BJ (cell line): ENCODE measurements at regions not wholly inside any gene's neighbourhood (a gene's known extent, or its start where the extent isn't known, plus 50 kb on each side); places are given as distances from the start of the nearest gene placed in this dataset.

Experiments used
- CTCF ChIA-PET: fragments of 350-600 bp; formaldehyde crosslinking; extraction: SDS; loops from one replicate; lab custom pipeline; 2021; ENCODE audit warnings: antibody characterized with exemption, inconsistent platforms; lab: Yijun Ruan, JAX
- POLR2A ChIA-PET: fragments of 300-600 bp; sonication (Branson Sonifier 250); formaldehyde crosslinking; extraction: SDS; loops from one replicate; lab custom pipeline; 2021; ENCODE audit warnings: antibody characterized with exemption; lab: Charles Lee
- DNase-seq: peaks from one replicate; pipeline ENCODE4 v3.0.0-alpha.2; 2011; ENCODE audit warnings: low read depth
- H3K27me3 ChIP-seq: 2 replicates; pipeline ENCODE4 v1.6.0; 2011; ENCODE audit warnings: low read length; ENCODE audit not compliant: control insufficient read depth, insufficient read depth
- H3K36me3 ChIP-seq: 2 replicates; pipeline ENCODE4 v1.5.1; 2011; ENCODE audit warnings: low read length; ENCODE audit not compliant: control insufficient read depth, insufficient read depth
- H3K4me3 ChIP-seq: 2 replicates; pipeline ENCODE4 v1.5.1; 2011; ENCODE audit warnings: low read depth, mild to moderate bottlenecking, control low read depth, low read length
- CTCF ChIP-seq: IDR thresholded peaks from 2 replicates; pipeline ENCODE4 v1.5.1; 2011; ENCODE audit warnings: low read depth, mild to moderate bottlenecking, control low read depth, inconsistent platforms, low read length, moderate library complexity; ENCODE audit not compliant: insufficient read depth

- Histone ChIP-seq H3K27me3 (peaks cover 1% of the 10 kb centered on the region; the same call in 1 of the 2 replicates), H3K36me3 (no peaks in the 10 kb centered on the region), H3K4me3 (no peak overlapping the region)
- ChIA-PET CTCF (no interaction called here), POLR2A (no interaction called here)
- DNase-seq: no peak
- TF ChIP-seq CTCF: no peak
These were observed 125.4 kb upstream of the POU2AF2 start for GRCh38 chr11:111120161-111120560.

GRCh38 chr11:111119751-111120150, 125.8 kb upstream of the POU2AF2 start:
- TF ChIP-seq CTCF: no peak
- no peak overlapping the region for H3K4me3 ChIP-seq
- no peak for DNase-seq
- CTCF ChIA-PET: no interaction called here
- peaks cover 1% of the 10 kb centered on the region; the same call in 1 of the 2 replicates for H3K27me3 ChIP-seq
- POLR2A ChIA-PET: no interaction called here
- H3K36me3 ChIP-seq: no peaks in the 10 kb centered on the region

GRCh38 chr11:111115890-111116289, 129.6 kb upstream of the POU2AF2 start:
- no peak overlapping the region for H3K4me3 ChIP-seq
- no peak for DNase-seq
- TF ChIP-seq CTCF: no peak
- H3K36me3 ChIP-seq: no peaks in the 10 kb centered on the region
- ChIA-PET POLR2A (no interaction called here), CTCF (interaction anchor here (0.9 kb wide), 1 partner anchor 31 kb away, joined by 3 read pairs; no protein-coding TSS in a partner anchor)
- H3K27me3 ChIP-seq: peaks cover 1% of the 10 kb centered on the region; the same call in 1 of the 2 replicates

GRCh38 chr11:111114091-111114490, 131.4 kb upstream of the POU2AF2 start:
- H3K36me3 ChIP-seq: no peaks in the 10 kb centered on the region
- CTCF ChIA-PET: no interaction called here
- no peak overlapping the region for H3K4me3 ChIP-seq
- no peak for TF ChIP-seq CTCF
- POLR2A ChIA-PET: no interaction called here
- no peaks in the 10 kb centered on the region for H3K27me3 ChIP-seq
- DNase-seq: no peak

GRCh38 chr11:111112614-111113013, 132.9 kb upstream of the POU2AF2 start:
- no peaks in the 10 kb centered on the region for H3K27me3 ChIP-seq
- ChIA-PET POLR2A (no interaction called here), CTCF (interaction anchor here (1.6 kb wide), 1 partner anchor 12 kb away, joined by 4 read pairs; no protein-coding TSS in a partner anchor)
- no peak overlapping the region for H3K4me3 ChIP-seq
- H3K36me3 ChIP-seq: no peaks in the 10 kb centered on the region
- DNase-seq: no peak
- no peak for TF ChIP-seq CTCF
